Erythroblast (primary cell): ENCODE measurements at regions not wholly inside any gene's neighbourhood (a gene's known extent, or its start where the extent isn't known, plus 50 kb on each side); places are given as distances from the start of the nearest gene placed in this dataset.

Source experiments
- DNase-seq, 2 experiments: peaks; one replicate each; lab custom pipeline; 2025; lab: John Stamatoyannopoulos, UW
- GATA1 ChIP-seq: IDR thresholded peaks from 2 replicates; pipeline ENCODE4 v1.6.1; 2011; ENCODE audit warnings: low read depth, mild to moderate bottlenecking, control low read depth, low read length, moderate library complexity
- POLR2A ChIP-seq: IDR thresholded peaks from 2 replicates; pipeline ENCODE4 v1.6.1; 2011; ENCODE audit warnings: mild to moderate bottlenecking, low read length

DNA sequence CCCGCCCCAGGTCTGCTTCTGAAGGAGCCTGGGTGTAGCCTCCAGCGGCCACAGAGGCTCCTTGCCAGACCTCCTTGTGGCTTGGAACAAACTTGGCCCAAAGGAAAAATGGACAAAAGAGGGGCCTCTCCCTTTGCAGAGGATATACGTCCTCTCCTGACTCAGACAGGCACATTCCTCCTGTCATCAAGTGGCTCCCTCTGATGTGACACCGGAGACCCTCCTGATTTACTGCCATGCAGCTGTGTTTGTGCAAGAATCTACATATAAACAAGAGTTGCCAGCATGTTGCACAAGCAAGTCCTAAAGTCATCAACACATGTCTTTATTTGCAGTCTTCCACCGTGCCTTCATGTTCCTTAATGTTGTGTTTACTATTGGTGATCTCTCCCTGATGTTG is 54.1 kb upstream of the F3 start:
- no peak for DNase-seq
- TF ChIP-seq GATA1: no peak
- TF ChIP-seq POLR2A: no peak

DNA sequence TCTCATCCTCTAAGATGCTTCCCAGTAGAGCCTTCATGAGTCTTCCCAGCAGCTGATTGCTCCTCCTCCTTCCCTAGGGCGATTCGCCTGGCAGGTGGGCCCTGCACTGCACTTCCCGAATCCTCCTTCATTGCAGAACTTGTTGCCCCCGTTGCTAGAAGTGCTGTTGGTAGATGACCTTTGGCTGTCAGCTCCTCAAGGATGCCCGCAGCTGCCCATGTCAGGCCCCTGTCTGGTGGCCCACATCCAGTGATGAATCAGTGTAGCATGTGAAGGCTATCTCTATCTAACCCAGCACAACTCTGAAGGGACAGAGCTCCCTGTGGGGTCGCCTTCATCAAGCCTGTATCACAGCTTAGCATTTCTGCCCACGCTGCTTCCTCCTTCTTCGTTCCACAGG is 52.1 kb upstream of the F3 start:
- DNase-seq: no peak
- TF ChIP-seq POLR2A (no peak), GATA1 (no peak)

DNA sequence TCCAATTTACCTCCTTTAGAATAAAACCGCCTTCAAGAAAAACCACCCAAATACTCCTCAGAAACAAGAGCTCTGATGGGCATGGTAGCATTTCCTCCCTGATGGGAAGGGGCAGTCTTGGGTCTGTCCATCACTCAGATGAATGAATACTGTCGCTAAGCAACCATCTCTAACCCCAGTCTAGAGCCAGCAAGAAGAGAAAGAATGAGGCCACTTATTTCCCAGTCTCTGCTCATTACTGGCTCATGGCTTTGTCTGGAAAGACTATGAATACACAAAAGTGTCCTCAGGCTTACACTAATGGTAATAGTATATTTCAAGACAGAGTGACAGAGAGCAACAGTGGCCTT is 51.0 kb upstream of the F3 start:
- no peak for DNase-seq
- TF ChIP-seq GATA1: no peak
- no peak for TF ChIP-seq POLR2A

DNA sequence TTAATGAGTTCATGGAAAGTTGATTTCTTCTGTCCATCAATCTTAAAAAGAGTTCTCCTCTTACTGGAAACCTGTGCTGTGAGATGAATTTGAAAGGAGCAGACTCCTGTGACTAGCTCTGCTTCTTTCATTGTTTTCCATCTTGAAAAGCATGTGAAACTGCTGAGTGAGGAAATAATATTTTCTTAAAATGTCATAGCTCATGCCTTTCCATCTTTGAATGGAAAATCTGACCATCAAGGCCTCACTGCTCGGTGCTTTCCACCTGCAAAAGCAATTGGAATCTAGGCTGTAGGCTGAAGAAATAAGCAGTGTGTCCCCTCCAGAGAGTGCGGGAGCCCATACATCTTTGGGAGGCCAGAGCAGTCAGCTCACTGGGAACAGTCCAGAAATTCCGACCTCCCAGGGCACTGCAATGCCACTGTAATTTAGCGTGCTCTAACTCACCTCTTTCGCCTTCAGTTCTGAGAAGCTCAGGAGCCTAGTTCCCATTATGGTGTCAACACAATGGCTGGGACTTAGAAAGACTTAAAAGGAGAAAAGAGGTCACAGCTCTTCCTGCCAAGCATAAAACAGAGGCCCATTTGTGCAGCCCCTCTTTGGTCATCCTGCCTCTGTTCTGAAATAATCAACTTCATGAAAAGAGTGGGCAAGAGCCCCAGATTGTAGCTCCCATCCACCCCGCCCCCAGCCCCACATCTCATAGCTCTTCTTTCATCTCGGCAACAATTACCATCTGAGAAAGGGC is 50.4 kb upstream of the F3 start:
- TF ChIP-seq GATA1 (no peak), POLR2A (no peak)

More for the DNA sequence above, 50.4 kb upstream of the F3 start:
- no peak for DNase-seq
